ENCODE measurements at regions not wholly inside any gene's neighbourhood (a gene's known extent, or its start where the extent isn't known, plus 50 kb on each side); places are given as distances from the start of the nearest gene placed in this dataset.

- no peak for TF ChIP-seq CTCF (IDR thresholded peaks at IDR 0.05)
- no peak for TF ChIP-seq POLR2A (IDR thresholded peaks at IDR 0.05)
Measured at GRCh38 chr2:163207693-163208370, 369.3 kb upstream of the KCNH7 start.

All from esophagus squamous epithelium (tissue), 4 donors.